Natural killer cell treated with Interleukin-12 subunit alpha and Interleukin-12 subunit beta and Interleukin-15 and Interleukin-18, amount 100 ng/mL, for 72 hours (primary cell): ENCODE measurements at regions not wholly inside any gene's neighbourhood (a gene's known extent, or its start where the extent isn't known, plus 50 kb on each side); places are given as distances from the start of the nearest gene placed in this dataset.
A peak's percentile ranks its signal among the peaks of the same experiment; 100 is the strongest.
"Not testable (repeated sequence)": the region's sequence is repeated elsewhere in the genome, so short reads cannot be mapped to it uniquely, and the experiment has no call there.

Experiments used
- ATAC-seq, 2 donors: fragments of 150-1000 bp; cut with Tn5 transposase in 1 of 2; sonication (Bioruptor Pico), chemical (Tn5 transposase) in 1 of 2; 2 replicates each; pipeline ENCODE4 v1.10.0; 2021
- DNase-seq: peaks from one replicate; pipeline ENCODE4 v3.0.0; 2022; ENCODE audit warnings: low spot score
- H3K27ac Mint-ChIP-seq, 2 donors: 1 replicate in 1 of 2; 2 replicates in 1 of 2; pipeline ENCODE4 v1.8.0; 2022; ENCODE audit warnings: mixed read lengths in 2 of 2, mild to moderate bottlenecking in 1 of 2, moderate library complexity in 1 of 2
- H3K27me3 Mint-ChIP-seq, 2 donors: 1 replicate in 1 of 2; 2 replicates in 1 of 2; pipeline ENCODE4 v1.8.0; 2022; ENCODE audit warnings: mixed read lengths in 2 of 2
- H3K36me3 Mint-ChIP-seq: one replicate; pipeline ENCODE4 v1.8.0; 2022; ENCODE audit warnings: mixed read lengths
- H3K4me1 Mint-ChIP-seq, 2 donors: 1 replicate in 1 of 2; 2 replicates in 1 of 2; pipeline ENCODE4 v1.8.0; 2022; ENCODE audit warnings: low read depth in 2 of 2, mixed read lengths in 2 of 2, mild to moderate bottlenecking in 1 of 2
- H3K4me3 Mint-ChIP-seq: one replicate; pipeline ENCODE4 v1.8.0; 2022; ENCODE audit warnings: mixed read lengths
- H3K9me3 Mint-ChIP-seq: 2 replicates; pipeline ENCODE4 v1.8.0; 2022; ENCODE audit warnings: mixed read lengths

- H3K36me3 Mint-ChIP-seq, DNase-seq, H3K9me3 Mint-ChIP-seq, H3K27ac Mint-ChIP-seq: not testable (repeated sequence)
- peak overlapping the region; percentile 63 for H3K4me3 Mint-ChIP-seq
- peaks cover 11 to 21% of the 10 kb centered on the region in 2 donors for H3K27me3 Mint-ChIP-seq
- peak in 1 of 2 donors; percentile 63 for ATAC-seq
- H3K4me1 Mint-ChIP-seq: peaks cover 9 to 13% of the 10 kb centered on the region in 2 donors
These were observed 191.1 kb downstream of the USP22 start for GRCh38 chr17:20851591-20852238.

GRCh38 chr17:20852239-20852989 is 190.4 kb downstream of the USP22 start:
- H3K4me3 Mint-ChIP-seq: peak overlapping the region; percentile 63
- peak; percentile 43 to 69 for ATAC-seq
- H3K4me1 Mint-ChIP-seq: peaks cover 9 to 13% of the 10 kb centered on the region in 2 donors
- H3K27me3 Mint-ChIP-seq: peaks cover 11 to 21% of the 10 kb centered on the region in 2 donors
- no peaks in the 10 kb centered on the region for H3K36me3 Mint-ChIP-seq
- no peaks in the 10 kb centered on the region for H3K9me3 Mint-ChIP-seq
- no peak for DNase-seq
- no peak overlapping the region for H3K27ac Mint-ChIP-seq

DNA sequence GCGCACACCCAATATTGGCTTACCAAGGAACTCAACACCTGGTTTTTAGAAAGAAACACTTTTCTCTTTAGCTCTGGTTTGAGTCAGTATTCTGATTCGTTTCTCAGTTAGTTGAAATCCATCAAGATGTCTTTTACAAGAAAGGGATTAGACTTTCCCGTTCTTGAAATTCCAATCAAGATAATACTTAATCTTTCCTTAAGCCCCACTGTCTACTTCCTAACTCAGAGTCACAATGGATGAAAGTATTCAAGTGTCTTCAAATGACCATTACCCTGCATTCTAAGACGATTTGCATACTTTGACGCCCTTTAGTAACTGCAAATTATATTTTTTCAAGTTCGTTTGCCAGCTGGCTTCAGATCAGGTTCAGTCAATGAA is 189.8 kb downstream of the USP22 start:
- Mint-ChIP-seq H3K36me3 (no peaks in the 10 kb centered on the region), H3K4me3 (peak overlapping the region; percentile 63), H3K4me1 (peaks cover 9 to 13% of the 10 kb centered on the region in 2 donors), H3K27ac (no peak overlapping the region), H3K27me3 (peaks cover 11 to 21% of the 10 kb centered on the region in 2 donors), H3K9me3 (no peaks in the 10 kb centered on the region)
- ATAC-seq (no peak), DNase-seq (no peak)

DNA sequence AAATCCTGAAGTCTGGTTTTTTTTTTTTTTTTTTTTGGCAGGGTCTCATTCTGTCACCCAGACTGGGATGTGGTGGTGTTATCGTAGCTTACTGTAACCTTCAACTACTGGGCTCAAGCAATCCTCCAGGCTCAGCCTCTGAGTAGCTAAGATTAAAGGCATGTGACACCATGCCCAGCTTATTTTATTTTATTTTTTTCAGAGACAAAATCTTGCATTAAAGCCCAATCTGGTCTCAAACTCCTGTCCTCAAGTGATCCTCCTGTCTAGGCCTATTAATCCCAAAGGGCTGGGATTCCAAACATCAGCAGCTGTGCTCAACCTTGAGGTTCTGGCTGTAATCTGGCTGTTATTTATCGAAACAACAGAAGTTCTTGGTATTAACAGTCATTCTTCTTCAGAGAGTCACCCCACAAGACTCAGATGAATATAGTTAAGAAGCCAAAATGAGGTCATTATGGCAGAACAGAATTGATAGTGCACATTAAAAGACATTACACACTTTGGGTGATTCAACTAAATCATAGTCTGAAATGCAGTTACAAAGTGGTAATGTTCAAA is 186.8 kb downstream of the USP22 start:
- DNase-seq, H3K27ac Mint-ChIP-seq, ATAC-seq, H3K4me3 Mint-ChIP-seq, H3K9me3 Mint-ChIP-seq, H3K36me3 Mint-ChIP-seq: not testable (repeated sequence)
- H3K4me1 Mint-ChIP-seq: peaks cover 9 to 13% of the 10 kb centered on the region in 2 donors
- peaks cover 11 to 21% of the 10 kb centered on the region in 2 donors for H3K27me3 Mint-ChIP-seq

GRCh38 chr17:20866444-20867209 is 176.2 kb downstream of the USP22 start:
- not testable (repeated sequence) for ATAC-seq, H3K36me3 Mint-ChIP-seq, H3K4me1 Mint-ChIP-seq, H3K9me3 Mint-ChIP-seq, H3K27ac Mint-ChIP-seq, H3K4me3 Mint-ChIP-seq, DNase-seq
- peaks cover 0 to 22% of the 10 kb centered on the region in 2 donors for H3K27me3 Mint-ChIP-seq

- H3K4me3 Mint-ChIP-seq, H3K27ac Mint-ChIP-seq, H3K36me3 Mint-ChIP-seq, ATAC-seq, DNase-seq, H3K4me1 Mint-ChIP-seq, H3K9me3 Mint-ChIP-seq: not testable (repeated sequence)
- peaks cover 0 to 16% of the 10 kb centered on the region in 2 donors for H3K27me3 Mint-ChIP-seq
These were observed 175.3 kb downstream of the USP22 start for GRCh38 chr17:20867436-20867937.

- not testable (repeated sequence) for H3K4me3 Mint-ChIP-seq, H3K4me1 Mint-ChIP-seq, DNase-seq, ATAC-seq, H3K36me3 Mint-ChIP-seq, H3K27ac Mint-ChIP-seq, H3K9me3 Mint-ChIP-seq
- peaks cover 0 to 16% of the 10 kb centered on the region in 2 donors for H3K27me3 Mint-ChIP-seq
These were observed 174.7 kb downstream of the USP22 start for GRCh38 chr17:20867938-20868661.

- H3K36me3 Mint-ChIP-seq, H3K27ac Mint-ChIP-seq, ATAC-seq, H3K4me3 Mint-ChIP-seq, H3K4me1 Mint-ChIP-seq, DNase-seq, H3K9me3 Mint-ChIP-seq: not testable (repeated sequence)
- H3K27me3 Mint-ChIP-seq: peaks cover 0 to 16% of the 10 kb centered on the region in 2 donors
These were observed 174.2 kb downstream of the USP22 start for GRCh38 chr17:20868662-20869007.

- not testable (repeated sequence) for ATAC-seq, H3K36me3 Mint-ChIP-seq, H3K9me3 Mint-ChIP-seq, H3K4me3 Mint-ChIP-seq, DNase-seq, H3K27ac Mint-ChIP-seq, H3K4me1 Mint-ChIP-seq
- H3K27me3 Mint-ChIP-seq: peaks cover 9 to 24% of the 10 kb centered on the region in 2 donors
These were observed 169.6 kb downstream of the USP22 start for GRCh38 chr17:20873173-20873572.

- H3K4me3 Mint-ChIP-seq, H3K9me3 Mint-ChIP-seq, H3K36me3 Mint-ChIP-seq, DNase-seq, ATAC-seq, H3K27ac Mint-ChIP-seq, H3K4me1 Mint-ChIP-seq: not testable (repeated sequence)
- peaks cover 10 to 29% of the 10 kb centered on the region in 2 donors for H3K27me3 Mint-ChIP-seq
These were observed 169.0 kb downstream of the USP22 start for GRCh38 chr17:20873688-20874328.

DNA sequence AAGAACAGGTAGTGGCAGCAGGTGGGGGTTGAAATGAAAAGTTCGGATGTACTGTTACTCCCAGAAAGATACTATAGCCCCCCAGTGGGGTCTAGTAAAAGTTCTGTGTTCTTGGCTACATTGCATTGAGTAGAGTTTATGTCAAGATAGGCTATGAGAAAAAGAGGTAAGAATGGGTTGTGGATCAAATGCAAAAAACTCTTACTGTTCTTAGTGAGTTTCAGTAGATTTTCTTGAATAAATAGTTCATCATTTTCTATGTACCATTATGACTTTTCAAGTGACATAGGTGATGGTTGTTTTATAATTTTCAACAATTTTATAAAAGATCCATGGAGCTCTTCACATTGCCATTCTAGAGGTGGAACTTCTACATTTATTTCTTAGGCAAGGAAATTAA is 165.4 kb downstream of the USP22 start:
- H3K4me1 Mint-ChIP-seq, ATAC-seq: not testable (repeated sequence)

GRCh38 chr17:20890338-20890737 is 152.5 kb downstream of the USP22 start:
- no peak for DNase-seq

More for the DNA sequence above, 165.4 kb downstream of the USP22 start:
- H3K4me3 Mint-ChIP-seq, H3K36me3 Mint-ChIP-seq, H3K9me3 Mint-ChIP-seq, DNase-seq, H3K27ac Mint-ChIP-seq: not testable (repeated sequence)
- peaks cover 15 to 45% of the 10 kb centered on the region in 2 donors for H3K27me3 Mint-ChIP-seq

More at GRCh38 chr17:20890338-20890737, 152.5 kb downstream of the USP22 start:
- H3K36me3 Mint-ChIP-seq: no peaks in the 10 kb centered on the region
- no peak overlapping the region for H3K27ac Mint-ChIP-seq
- H3K4me1 Mint-ChIP-seq: no peaks in the 10 kb centered on the region
- no peak overlapping the region for H3K4me3 Mint-ChIP-seq
- ATAC-seq: no peak
- no peaks in the 10 kb centered on the region for H3K9me3 Mint-ChIP-seq
- peaks cover 13 to 21% of the 10 kb centered on the region in 2 donors for H3K27me3 Mint-ChIP-seq
